DND-41 (cell line): ENCODE measurements at regions not wholly inside any gene's neighbourhood (a gene's known extent, or its start where the extent isn't known, plus 50 kb on each side); places are given as distances from the start of the nearest gene placed in this dataset.

Experiments used
- ATAC-seq: fragments of 200-7000 bp; cut with Tn5 transposase; 3 replicates; pipeline ENCODE4 v1.9.1; 2021; ENCODE audit warnings: low read depth; ENCODE audit not compliant: insufficient read depth
- DNase-seq: peaks from one replicate; pipeline ENCODE4 v3.0.0-alpha.2; 2020
- H2AFZ ChIP-seq: 2 replicates; pipeline ENCODE4 v1.6.0; 2012; ENCODE audit warnings: low read depth, low read length
- H3K27ac ChIP-seq: 2 replicates; pipeline ENCODE4 v1.5.1; 2012; ENCODE audit warnings: low read length, inconsistent platforms
- H3K27me3 ChIP-seq: fragments of 200-600 bp; sonication (generic); 2 replicates; pipeline ENCODE4 v1.6.0; 2012; ENCODE audit warnings: low read length, mild to moderate bottlenecking, inconsistent platforms; ENCODE audit not compliant: insufficient read depth, poor library complexity
- H3K36me3 ChIP-seq: 2 replicates; pipeline ENCODE4 v1.5.1; 2012; ENCODE audit warnings: low read length, inconsistent platforms; ENCODE audit not compliant: insufficient read depth
- H3K4me1 ChIP-seq: 2 replicates; pipeline ENCODE4 v1.5.1; 2012; ENCODE audit warnings: mild to moderate bottlenecking, low read length; ENCODE audit not compliant: insufficient read depth
- H3K4me2 ChIP-seq: 2 replicates; pipeline ENCODE4 v1.6.0; 2012; ENCODE audit warnings: mild to moderate bottlenecking, moderate library complexity, low read length, inconsistent platforms; ENCODE audit not compliant: insufficient read depth
- H3K4me3 ChIP-seq, 2 experiments: fragments of 200-600 bp in 1 of 2; shearing (Covaris generic) in 1 of 2; 2 replicates each; pipeline ENCODE4 v1.5.1; 2012 to 2016; ENCODE audit warnings: inconsistent platforms in 2 of 2, low read length in 2 of 2, mild to moderate bottlenecking in 2 of 2, low read depth in 1 of 2, moderate library complexity in 1 of 2
- H3K79me2 ChIP-seq: 2 replicates; pipeline ENCODE4 v1.6.0; 2012; ENCODE audit warnings: low read length, inconsistent platforms; ENCODE audit not compliant: insufficient read depth
- H3K9ac ChIP-seq: 2 replicates; pipeline ENCODE4 v1.6.0; 2012; ENCODE audit warnings: low read depth, mild to moderate bottlenecking, inconsistent platforms, low read length, moderate library complexity
- H3K9me3 ChIP-seq: 2 replicates; pipeline ENCODE4 v1.5.1; 2012; ENCODE audit warnings: low read length, moderate library complexity, mild to moderate bottlenecking, inconsistent platforms; ENCODE audit not compliant: insufficient read depth, severe bottlenecking
- H4K20me1 ChIP-seq: 2 replicates; pipeline ENCODE4 v1.6.0; 2012; ENCODE audit warnings: low read length; ENCODE audit not compliant: insufficient read depth
- CTCF ChIP-seq: IDR thresholded peaks from 2 replicates; pipeline ENCODE4 v1.5.1; 2012; ENCODE audit warnings: borderline replicate concordance, low read length, moderate library complexity, mild to moderate bottlenecking; ENCODE audit not compliant: poor library complexity, severe bottlenecking; ENCODE audit errors: extremely low read depth
- EZH2 ChIP-seq: IDR thresholded peaks from 3 replicates; pipeline ENCODE4 v1.6.1; 2012; ENCODE audit warnings: borderline replicate concordance, low read depth, mild to moderate bottlenecking, moderate library complexity, low read length, inconsistent platforms; ENCODE audit not compliant: severe bottlenecking

DNA sequence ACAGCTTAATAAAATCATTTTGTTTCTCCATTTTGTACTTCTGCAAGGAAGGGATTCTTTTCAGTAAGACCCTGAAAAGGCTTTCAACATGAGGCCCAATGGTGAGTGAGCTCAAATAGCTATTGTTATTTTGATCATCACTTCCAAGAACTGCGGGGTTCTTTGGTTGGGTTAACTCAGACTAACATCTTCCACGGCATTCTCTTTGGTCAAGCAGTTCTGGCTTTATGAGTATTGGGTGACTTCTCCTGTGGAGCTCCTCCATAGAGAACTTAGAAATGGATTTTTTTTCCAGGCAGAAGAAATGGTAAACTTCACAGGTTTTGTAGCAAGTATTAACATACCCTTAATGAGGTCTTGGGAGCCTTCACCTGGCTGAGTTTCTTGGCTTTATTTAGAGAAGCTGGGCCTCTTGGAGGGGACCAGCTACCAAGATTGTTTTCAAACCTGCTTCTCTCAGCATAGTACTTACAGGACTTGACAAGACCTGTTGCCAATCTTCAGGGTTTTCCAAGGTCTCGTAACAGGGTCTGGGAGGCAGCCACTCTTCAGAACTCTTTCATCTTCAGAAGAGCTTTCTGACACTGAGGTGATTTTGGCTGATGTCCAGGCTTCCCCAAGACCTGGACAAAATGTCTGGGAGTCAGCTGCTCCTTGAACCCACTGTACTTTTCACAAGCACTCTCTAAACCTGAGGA is 353.2 kb upstream of the ETAA1 start:
- ATAC-seq (no peak), DNase-seq (no peak)
- Histone ChIP-seq H3K79me2 (no peaks in the 10 kb centered on the region), H3K4me3 (no peak overlapping the region), H3K4me2 (no peak overlapping the region), H3K9ac (no peak overlapping the region), H3K9me3 (no peaks in the 10 kb centered on the region), H2AFZ (no peak overlapping the region), H4K20me1 (no peaks in the 10 kb centered on the region), H3K36me3 (no peaks in the 10 kb centered on the region), H3K27me3 (no peaks in the 10 kb centered on the region), H3K27ac (no peak overlapping the region), H3K4me1 (no peaks in the 10 kb centered on the region)
- TF ChIP-seq EZH2 (no peak), CTCF (no peak)

DNA sequence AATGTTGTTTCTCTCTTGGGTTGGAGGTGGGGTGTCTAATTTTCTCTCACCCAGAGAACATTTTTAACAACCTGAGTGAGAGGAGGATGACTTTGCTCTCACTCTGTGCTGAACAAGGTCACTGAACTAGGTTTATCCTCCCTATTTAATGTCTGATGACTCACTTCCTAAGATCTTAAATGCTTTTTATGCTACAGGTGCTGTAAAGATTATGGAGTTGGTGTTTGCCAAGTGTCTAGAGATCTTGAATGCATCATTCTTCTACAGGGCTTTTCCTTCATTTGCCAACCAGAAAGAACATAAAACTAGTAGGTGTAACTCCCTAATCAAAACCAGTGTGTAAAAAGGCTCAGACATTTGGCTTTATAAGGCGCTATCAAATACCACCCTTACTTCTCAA is 350.5 kb upstream of the ETAA1 start:
- no peaks in the 10 kb centered on the region for H3K27me3 ChIP-seq
- H3K4me3 ChIP-seq = no peak overlapping the region
- H3K4me1 ChIP-seq = no peaks in the 10 kb centered on the region
- no peaks in the 10 kb centered on the region for H4K20me1 ChIP-seq
- ATAC-seq (no peak), DNase-seq (no peak)
- H2AFZ ChIP-seq = no peak overlapping the region
- no peak overlapping the region for H3K9ac ChIP-seq
- no peaks in the 10 kb centered on the region for H3K79me2 ChIP-seq
- no peaks in the 10 kb centered on the region for H3K36me3 ChIP-seq
- no peak overlapping the region for H3K4me2 ChIP-seq
- no peaks in the 10 kb centered on the region for H3K9me3 ChIP-seq
- TF ChIP-seq CTCF (no peak), EZH2 (no peak)
- H3K27ac ChIP-seq = no peak overlapping the region

GRCh38 chr2:67048314-67048713 is 348.8 kb upstream of the ETAA1 start:
- Histone ChIP-seq H3K27me3 (no peaks in the 10 kb centered on the region), H2AFZ (no peak overlapping the region), H3K4me2 (no peak overlapping the region), H3K27ac (no peak overlapping the region), H4K20me1 (no peaks in the 10 kb centered on the region), H3K4me1 (no peaks in the 10 kb centered on the region), H3K79me2 (no peaks in the 10 kb centered on the region), H3K4me3 (no peak overlapping the region), H3K36me3 (no peaks in the 10 kb centered on the region), H3K9me3 (no peaks in the 10 kb centered on the region), H3K9ac (no peak overlapping the region)
- no peak for ATAC-seq
- DNase-seq = no peak
- TF ChIP-seq EZH2 (no peak), CTCF (peak; percentile 9)
